GM12878 (cell line): ENCODE measurements at regions not wholly inside any gene's neighbourhood (a gene's known extent, or its start where the extent isn't known, plus 50 kb on each side); places are given as distances from the start of the nearest gene placed in this dataset.

ENCODE experiments used
- ATAC-seq: fragments of 200-7000 bp; cut with Tn5 transposase; 3 replicates; pipeline ENCODE4 v1.9.1; 2020; ENCODE audit warnings: mild to moderate bottlenecking, moderate library complexity
- BruUV-seq: library from RNA; stranded (reverse); fragments of 400-500 nt; replicated peaks from 2 replicates; lab custom pipeline; 2021; lab: Mats Ljungman, UMichigan
- CTCF ChIA-PET: fragments of 300-600 bp; sonication (Branson Sonifier 250); formaldehyde crosslinking; extraction: SDS; loops from one replicate; lab custom pipeline; 2021; ENCODE audit warnings: inconsistent platforms; lab: Yijun Ruan, JAX
- POLR2A ChIA-PET: fragments of 350-600 bp; formaldehyde crosslinking; extraction: SDS; loops from one replicate; lab custom pipeline; 2021; ENCODE audit warnings: inconsistent platforms; lab: Charles Lee
- RAD21 ChIA-PET: fragments of 300-600 bp; sonication (Branson Sonifier 250); formaldehyde crosslinking; loops from one replicate; lab custom pipeline; 2023; ENCODE audit warnings: antibody characterized with exemption; ENCODE audit not compliant: unreplicated experiment; lab: Charles Lee
- SMC1A ChIA-PET: fragments of 300-600 bp; sonication (Branson Sonifier 250); formaldehyde crosslinking; loops from one replicate; lab custom pipeline; 2023; ENCODE audit not compliant: unreplicated experiment, uncharacterized antibody; lab: Charles Lee
- DNase-seq: peaks from one replicate; pipeline ENCODE4 v3.0.0-alpha.2; 2011; ENCODE audit warnings: low read depth, low spot score
- FAIRE-seq: peaks from 3 replicates; lab custom pipeline; 2011; peaks lifted over from hg19 to GRCh38; lab: Jason Lieb, UNC
- H2AFZ ChIP-seq: 2 replicates; pipeline ENCODE4 v1.6.0; 2011; ENCODE audit warnings: low read depth, low read length, control low read depth; ENCODE audit not compliant: control insufficient read depth
- H3K27ac ChIP-seq: 2 replicates; pipeline ENCODE4 v1.5.1; 2011; ENCODE audit warnings: control low read depth; ENCODE audit not compliant: control insufficient read depth, insufficient read depth
- H3K27me3 ChIP-seq, 2 experiments: replicated peaks in 1 of 2; 2 replicates each; pipeline versions ENCODE4 v1.6.0 to v1.6.1; 2011; ENCODE audit warnings: low read length in 1 of 2; ENCODE audit not compliant: control insufficient read depth in 2 of 2, insufficient read depth in 2 of 2
- H3K36me3 ChIP-seq, 2 experiments: 2 replicates each; pipeline ENCODE4 v1.5.1; 2011; ENCODE audit warnings: low read length in 1 of 2; ENCODE audit not compliant: control insufficient read depth in 2 of 2, insufficient read depth in 2 of 2
- H3K4me1 ChIP-seq: 2 replicates; pipeline ENCODE4 v1.6.1; 2011; ENCODE audit warnings: mild to moderate bottlenecking, low read length, moderate library complexity, mixed read lengths; ENCODE audit not compliant: control insufficient read depth, insufficient read depth
- H3K4me2 ChIP-seq: 2 replicates; pipeline ENCODE4 v1.6.0; 2011; ENCODE audit warnings: control low read depth; ENCODE audit not compliant: control insufficient read depth, insufficient read depth
- H3K4me3 ChIP-seq: fragments of 200-600 bp; sonication (generic); 2 replicates; pipeline ENCODE4 v1.5.1; 2016
- H3K79me2 ChIP-seq: 2 replicates; pipeline ENCODE4 v1.6.0; 2011; ENCODE audit warnings: low read length; ENCODE audit not compliant: control insufficient read depth, insufficient read depth
- H3K9ac ChIP-seq: 2 replicates; pipeline ENCODE4 v1.8.0; 2011; ENCODE audit warnings: low read length, control low read depth, mixed read lengths; ENCODE audit not compliant: control insufficient read depth, insufficient read depth
- H3K9me3 ChIP-seq: replicated peaks from 3 replicates; pipeline ENCODE4 v1.5.1; 2011; ENCODE audit warnings: mild to moderate bottlenecking, low read length; ENCODE audit not compliant: control insufficient read depth, insufficient read depth
- H4K20me1 ChIP-seq: 2 replicates; pipeline ENCODE4 v1.6.0; 2011; ENCODE audit not compliant: control insufficient read depth, insufficient read depth
- BHLHE40 ChIP-seq, 2 experiments: fragments of 450-650 bp in 1 of 2; IDR thresholded peaks; 2 replicates each; pipeline ENCODE4 v1.6.1; 2011 to 2017; ENCODE audit warnings: low read depth in 2 of 2, borderline replicate concordance in 1 of 2, improper control_type of control experiment in 1 of 2, low read length in 1 of 2, mild to moderate bottlenecking in 1 of 2
- DPF2 ChIP-seq: fragments of 450-650 bp; IDR thresholded peaks from 2 replicates; pipeline ENCODE4 v1.6.1; 2017; ENCODE audit warnings: mild to moderate bottlenecking
- KLF5 ChIP-seq: fragments of 450-650 bp; IDR thresholded peaks from 2 replicates; pipeline ENCODE4 v1.6.1; 2014; ENCODE audit warnings: mild to moderate bottlenecking; ENCODE audit not compliant: partially characterized antibody
- PML ChIP-seq: IDR thresholded peaks from 2 replicates; pipeline ENCODE4 v1.6.1; 2012; ENCODE audit warnings: low read length, inconsistent platforms
- RFX5 ChIP-seq: IDR thresholded peaks from 2 replicates; pipeline ENCODE4 v1.6.1; 2011; ENCODE audit warnings: low read depth, low read length, improper control_type of control experiment
- SRF ChIP-seq, 2 experiments: IDR thresholded peaks; 2 replicates each; pipeline ENCODE4 v1.6.1; 2011; ENCODE audit warnings: low read depth in 2 of 2, low read length in 2 of 2, mild to moderate bottlenecking in 1 of 2, moderate library complexity in 1 of 2
- TCF7 ChIP-seq: IDR thresholded peaks from 2 replicates; pipeline ENCODE4 v1.6.1; 2014; ENCODE audit warnings: antibody characterized with exemption, borderline replicate concordance
- ZNF622 ChIP-seq: fragments of 450-650 bp; IDR thresholded peaks from 2 replicates; pipeline ENCODE4 v1.6.1; 2017; ENCODE audit warnings: mild to moderate bottlenecking, inconsistent platforms
- WGBS: methylation state at CpG from one replicate; pipeline ENCODE4 v1.1.6; 2016; ENCODE audit warnings: low lambda C conversion rate; ENCODE audit not compliant: insufficient replicate concordance, insufficient coverage; ENCODE audit errors: missing lambda C conversion rate; 5-methylcytosine and 5-hydroxymethylcytosine counted together
- in situ Hi-C: fragments of 300-500 bp; cut with MboI; formaldehyde crosslinking; loops from 9 replicates; pipeline ENCODE4 v1.14.3; 2018; ENCODE audit warnings: mixed read lengths
- intact Hi-C: fragments of 100-400 bp; cut with micrococcal nuclease; formaldehyde crosslinking; loops from one replicate; pipeline ENCODE4 v1.14.2; 2022; ENCODE audit not compliant: unreplicated experiment
- TF ChIP-seq, protein P1 (sequence below): fragments of 450-650 bp; formaldehyde crosslinking; IDR thresholded peaks from 2 replicates; pipeline ENCODE4 v1.4.0; 2020; ENCODE audit warnings: mild to moderate bottlenecking, moderate library complexity
- TF ChIP-seq, protein P2 (sequence below): fragments of 450-650 bp; IDR thresholded peaks from 2 replicates; pipeline ENCODE4 v1.6.1; 2014; ENCODE audit warnings: mild to moderate bottlenecking
- TF ChIP-seq, protein P3 (sequence below): fragments of 450-650 bp; conservative IDR thresholded peaks from 2 replicates; pipeline ENCODE4 v1.6.1; 2017; ENCODE audit warnings: mild to moderate bottlenecking, moderate library complexity

DNA sequence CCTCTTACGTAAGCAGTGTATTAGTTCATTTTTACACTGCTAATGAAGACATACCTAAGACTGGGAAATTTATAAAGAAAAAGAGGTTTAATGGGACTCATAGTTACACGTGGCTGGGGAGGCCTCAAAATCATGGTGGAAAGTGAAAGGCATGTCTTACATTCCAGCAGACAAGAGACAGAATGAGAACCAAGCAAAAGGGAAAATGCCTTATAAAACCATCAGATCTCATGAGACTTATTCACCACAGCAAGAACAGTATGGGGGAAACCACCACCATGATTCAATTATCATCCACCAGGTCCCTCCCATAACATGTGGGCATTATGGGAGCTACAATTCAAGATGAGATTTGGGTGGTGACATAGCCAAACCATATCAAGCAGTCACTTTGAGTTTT, 126.3 kb upstream of the CXCL12 start (continued):
- TF ChIP-seq, protein P1, sequence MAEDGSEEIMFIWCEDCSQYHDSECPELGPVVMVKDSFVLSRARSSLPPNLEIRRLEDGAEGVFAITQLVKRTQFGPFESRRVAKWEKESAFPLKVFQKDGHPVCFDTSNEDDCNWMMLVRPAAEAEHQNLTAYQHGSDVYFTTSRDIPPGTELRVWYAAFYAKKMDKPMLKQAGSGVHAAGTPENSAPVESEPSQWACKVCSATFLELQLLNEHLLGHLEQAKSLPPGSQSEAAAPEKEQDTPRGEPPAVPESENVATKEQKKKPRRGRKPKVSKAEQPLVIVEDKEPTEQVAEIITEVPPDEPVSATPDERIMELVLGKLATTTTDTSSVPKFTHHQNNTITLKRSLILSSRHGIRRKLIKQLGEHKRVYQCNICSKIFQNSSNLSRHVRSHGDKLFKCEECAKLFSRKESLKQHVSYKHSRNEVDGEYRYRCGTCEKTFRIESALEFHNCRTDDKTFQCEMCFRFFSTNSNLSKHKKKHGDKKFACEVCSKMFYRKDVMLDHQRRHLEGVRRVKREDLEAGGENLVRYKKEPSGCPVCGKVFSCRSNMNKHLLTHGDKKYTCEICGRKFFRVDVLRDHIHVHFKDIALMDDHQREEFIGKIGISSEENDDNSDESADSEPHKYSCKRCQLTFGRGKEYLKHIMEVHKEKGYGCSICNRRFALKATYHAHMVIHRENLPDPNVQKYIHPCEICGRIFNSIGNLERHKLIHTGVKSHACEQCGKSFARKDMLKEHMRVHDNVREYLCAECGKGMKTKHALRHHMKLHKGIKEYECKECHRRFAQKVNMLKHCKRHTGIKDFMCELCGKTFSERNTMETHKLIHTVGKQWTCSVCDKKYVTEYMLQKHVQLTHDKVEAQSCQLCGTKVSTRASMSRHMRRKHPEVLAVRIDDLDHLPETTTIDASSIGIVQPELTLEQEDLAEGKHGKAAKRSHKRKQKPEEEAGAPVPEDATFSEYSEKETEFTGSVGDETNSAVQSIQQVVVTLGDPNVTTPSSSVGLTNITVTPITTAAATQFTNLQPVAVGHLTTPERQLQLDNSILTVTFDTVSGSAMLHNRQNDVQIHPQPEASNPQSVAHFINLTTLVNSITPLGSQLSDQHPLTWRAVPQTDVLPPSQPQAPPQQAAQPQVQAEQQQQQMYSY (CRISPR knock-in tag): no peak
- TF ChIP-seq, protein P2, sequence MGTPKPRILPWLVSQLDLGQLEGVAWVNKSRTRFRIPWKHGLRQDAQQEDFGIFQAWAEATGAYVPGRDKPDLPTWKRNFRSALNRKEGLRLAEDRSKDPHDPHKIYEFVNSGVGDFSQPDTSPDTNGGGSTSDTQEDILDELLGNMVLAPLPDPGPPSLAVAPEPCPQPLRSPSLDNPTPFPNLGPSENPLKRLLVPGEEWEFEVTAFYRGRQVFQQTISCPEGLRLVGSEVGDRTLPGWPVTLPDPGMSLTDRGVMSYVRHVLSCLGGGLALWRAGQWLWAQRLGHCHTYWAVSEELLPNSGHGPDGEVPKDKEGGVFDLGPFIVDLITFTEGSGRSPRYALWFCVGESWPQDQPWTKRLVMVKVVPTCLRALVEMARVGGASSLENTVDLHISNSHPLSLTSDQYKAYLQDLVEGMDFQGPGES: no peak
- no peak for TF ChIP-seq ZNF622

DNA sequence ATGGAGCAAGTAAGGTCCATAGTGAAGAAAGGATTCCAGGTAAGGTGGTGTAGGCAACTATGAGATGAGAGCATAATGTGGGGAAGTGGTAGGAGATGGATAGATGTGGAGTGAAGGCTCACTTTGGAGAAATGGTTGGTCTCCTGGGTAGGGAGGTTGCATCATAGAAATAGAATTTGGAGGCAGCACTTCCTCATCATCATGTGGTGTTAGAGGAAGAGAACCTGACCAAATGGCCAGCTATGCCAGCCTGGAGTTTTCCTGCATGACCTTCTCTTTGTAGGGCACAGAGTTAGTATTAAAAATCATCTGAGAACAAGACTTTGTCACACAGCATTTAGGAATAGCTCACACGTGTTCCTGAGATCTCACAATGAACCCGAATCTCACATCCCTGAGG, 126.7 kb upstream of the CXCL12 start:
- no peak for FAIRE-seq
- WGBS: 0% methylated on average over 2 of the region's 2 CpGs

More for the DNA sequence above, 126.7 kb upstream of the CXCL12 start:
- intact Hi-C loops: no loop called here
- Histone ChIP-seq H4K20me1 (no peaks in the 10 kb centered on the region), H3K79me2 (no peaks in the 10 kb centered on the region), H3K36me3 (no peaks in the 10 kb centered on the region), H3K4me3 (no peak overlapping the region), H3K27ac (no peak overlapping the region), H2AFZ (no peak overlapping the region), H3K4me1 (no peaks in the 10 kb centered on the region), H3K9ac (no peak overlapping the region), H3K4me2 (no peak overlapping the region), H3K27me3 (no peaks in the 10 kb centered on the region), H3K9me3 (no peaks in the 10 kb centered on the region)
- DNase-seq (no peak), ATAC-seq (no peak)
- CTCF ChIA-PET: no interaction called here
- TF ChIP-seq DPF2: no peak
- no peak for TF ChIP-seq RFX5
- TF ChIP-seq KLF5: no peak
- no peak for TF ChIP-seq PML
- TF ChIP-seq SRF (IDR thresholded peaks at IDR 0.05; ENCODE audit: low read depth in 2 of 2, low read length in 2 of 2): no peak
- TF ChIP-seq TCF7: no peak
- TF ChIP-seq, protein P3, sequence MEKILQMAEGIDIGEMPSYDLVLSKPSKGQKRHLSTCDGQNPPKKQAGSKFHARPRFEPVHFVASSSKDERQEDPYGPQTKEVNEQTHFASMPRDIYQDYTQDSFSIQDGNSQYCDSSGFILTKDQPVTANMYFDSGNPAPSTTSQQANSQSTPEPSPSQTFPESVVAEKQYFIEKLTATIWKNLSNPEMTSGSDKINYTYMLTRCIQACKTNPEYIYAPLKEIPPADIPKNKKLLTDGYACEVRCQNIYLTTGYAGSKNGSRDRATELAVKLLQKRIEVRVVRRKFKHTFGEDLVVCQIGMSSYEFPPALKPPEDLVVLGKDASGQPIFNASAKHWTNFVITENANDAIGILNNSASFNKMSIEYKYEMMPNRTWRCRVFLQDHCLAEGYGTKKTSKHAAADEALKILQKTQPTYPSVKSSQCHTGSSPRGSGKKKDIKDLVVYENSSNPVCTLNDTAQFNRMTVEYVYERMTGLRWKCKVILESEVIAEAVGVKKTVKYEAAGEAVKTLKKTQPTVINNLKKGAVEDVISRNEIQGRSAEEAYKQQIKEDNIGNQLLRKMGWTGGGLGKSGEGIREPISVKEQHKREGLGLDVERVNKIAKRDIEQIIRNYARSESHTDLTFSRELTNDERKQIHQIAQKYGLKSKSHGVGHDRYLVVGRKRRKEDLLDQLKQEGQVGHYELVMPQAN: no peak
- no peak for TF ChIP-seq BHLHE40 (IDR thresholded peaks at IDR 0.05; ENCODE audit: borderline replicate concordance in 1 of 2, low read depth in 2 of 2, low read length in 1 of 2)
- no TSS peak for BruUV-seq
- SMC1A ChIA-PET: no interaction called here
- RAD21 ChIA-PET: no interaction called here
- in situ Hi-C loops: loop anchor here (25.0 kb wide), 1 partner anchor 99 kb away; no protein-coding TSS in a partner anchor
- POLR2A ChIA-PET: no interaction called here
